H1 (cell line): ENCODE measurements at regions not wholly inside any gene's neighbourhood (a gene's known extent, or its start where the extent isn't known, plus 50 kb on each side); places are given as distances from the start of the nearest gene placed in this dataset.

Source experiments
- CTCF ChIA-PET: fragments of 300-600 bp; sonication (Branson Sonifier 250); formaldehyde crosslinking; loops from one replicate; lab custom pipeline; 2021; ENCODE audit not compliant: partially characterized antibody; lab: Charles Lee
- POLR2A ChIA-PET: fragments of 300-600 bp; sonication (Branson Sonifier 250); formaldehyde crosslinking; loops from one replicate; lab custom pipeline; 2021; ENCODE audit warnings: inconsistent platforms; ENCODE audit not compliant: partially characterized antibody; lab: Charles Lee
- DNase-seq, 2 experiments: peaks; one replicate each; pipeline versions ENCODE4 v3.0.0 to v3.0.0-alpha.2; 2010 to 2022; ENCODE audit warnings: low spot score in 2 of 2, low read depth in 1 of 2, mixed read lengths in 1 of 2
- FAIRE-seq: peaks from 2 replicates; lab custom pipeline; 2011; peaks lifted over from hg19 to GRCh38; lab: Jason Lieb, UNC
- H2AFZ ChIP-seq: 2 replicates; pipeline ENCODE4 v1.8.1; 2012; ENCODE audit warnings: low read length, inconsistent platforms
- H2AK5ac ChIP-seq: 2 replicates; pipeline ENCODE4 v1.6.1; 2013; ENCODE audit warnings: low read depth, low read length
- H2BK120ac ChIP-seq: replicated peaks from 2 replicates; pipeline ENCODE3; 2013; ENCODE audit warnings: low read depth, low read length, inconsistent platforms
- H2BK12ac ChIP-seq: 2 replicates; pipeline ENCODE4 v1.6.1; 2013; ENCODE audit warnings: low read depth, low read length
- H2BK15ac ChIP-seq: 2 replicates; pipeline ENCODE4 v1.6.1; 2013; ENCODE audit warnings: low read length
- H2BK20ac ChIP-seq: 2 replicates; pipeline ENCODE4 v1.6.1; 2013; ENCODE audit warnings: low read length
- H2BK5ac ChIP-seq: 2 replicates; pipeline ENCODE4 v1.6.1; 2013; ENCODE audit warnings: low read depth, low read length
- H3K14ac ChIP-seq: 2 replicates; pipeline ENCODE4 v1.6.1; 2013; ENCODE audit warnings: inconsistent platforms; ENCODE audit not compliant: insufficient read length
- H3K18ac ChIP-seq: 2 replicates; pipeline ENCODE4 v1.6.1; 2013; ENCODE audit warnings: low read length; ENCODE audit errors: extremely low read depth
- H3K23ac ChIP-seq: 2 replicates; pipeline ENCODE4 v1.6.1; 2013; ENCODE audit warnings: inconsistent platforms; ENCODE audit not compliant: insufficient read length
- H3K23me2 ChIP-seq: 2 replicates; pipeline ENCODE4 v1.6.1; 2013; ENCODE audit warnings: low read depth, low read length
- H3K27ac ChIP-seq: 2 replicates; pipeline ENCODE4 v1.6.1; 2011; ENCODE audit warnings: low read depth, low read length, inconsistent platforms
- H3K27me3 ChIP-seq, 4 experiments: replicated peaks in 1 of 4; 1 replicate in 1 of 4; 2 replicates in 3 of 4; pipeline versions ENCODE4 v1.6.1 to v1.8.1; 2011 to 2013; ENCODE audit warnings: low read length in 3 of 4, mild to moderate bottlenecking in 3 of 4, inconsistent platforms in 2 of 4, mixed read lengths in 2 of 4, moderate library complexity in 1 of 4; ENCODE audit not compliant: control insufficient read depth in 3 of 4, insufficient read depth in 3 of 4; ENCODE audit errors: extremely low read depth in 1 of 4
- H3K36me3 ChIP-seq, 4 experiments: 2 replicates each; pipeline versions ENCODE4 v1.6.1 to v1.8.1; 2011 to 2013; ENCODE audit warnings: mild to moderate bottlenecking in 4 of 4, low read length in 3 of 4, moderate library complexity in 2 of 4, control low read depth in 1 of 4, inconsistent platforms in 1 of 4; ENCODE audit not compliant: insufficient read depth in 4 of 4, control insufficient read depth in 2 of 4
- H3K4ac ChIP-seq: replicated peaks from 2 replicates; pipeline ENCODE3; 2013; ENCODE audit warnings: low read length, low read depth, mixed read lengths, inconsistent platforms; ENCODE audit not compliant: insufficient read length
- H3K4me1 ChIP-seq, 4 experiments: replicated peaks in 1 of 4; 1 replicate in 1 of 4; 2 replicates in 3 of 4; pipeline versions ENCODE4 v1.6.1 to v1.8.1; 2011 to 2013; ENCODE audit warnings: low read length in 3 of 4, inconsistent platforms in 2 of 4, mixed read lengths in 1 of 4; ENCODE audit not compliant: insufficient read depth in 4 of 4, control insufficient read depth in 3 of 4
- H3K4me2 ChIP-seq, 2 experiments: 2 replicates each; pipeline versions ENCODE4 v1.6.1 to v1.8.1; 2011 to 2013; ENCODE audit warnings: low read depth in 2 of 2, low read length in 2 of 2, control low read depth in 1 of 2, inconsistent platforms in 1 of 2, mild to moderate bottlenecking in 1 of 2; ENCODE audit not compliant: insufficient read depth in 1 of 2
- H3K4me3 ChIP-seq, 4 experiments: fragments of 200-600, 300-600 bp in 1 of 4; sonication (generic), shearing (Covaris generic), sonication (Bioruptor Twin) in 1 of 4; 2 replicates each; pipeline versions ENCODE4 v1.5.1 to v1.8.1; 2011 to 2016; ENCODE audit warnings: low read length in 4 of 4, low read depth in 3 of 4, control low read depth in 2 of 4, inconsistent platforms in 2 of 4, mild to moderate bottlenecking in 2 of 4, mixed read lengths in 1 of 4, moderate library complexity in 1 of 4; ENCODE audit not compliant: insufficient read depth in 2 of 4; ENCODE audit errors: extremely low read depth in 1 of 4
- H3K56ac ChIP-seq: replicated peaks from 2 replicates; pipeline ENCODE3; 2013; ENCODE audit warnings: low read depth, mild to moderate bottlenecking, mixed read lengths, low read length, inconsistent platforms; ENCODE audit not compliant: insufficient read length
- H3K79me1 ChIP-seq: 2 replicates; pipeline ENCODE4 v1.6.1; 2013; ENCODE audit warnings: low read depth, low read length, control low read depth
- H3K79me2 ChIP-seq, 2 experiments: 2 replicates each; pipeline versions ENCODE4 v1.6.1 to v1.8.1; 2012 to 2013; ENCODE audit warnings: low read length in 2 of 2, mild to moderate bottlenecking in 2 of 2, inconsistent platforms in 1 of 2; ENCODE audit not compliant: insufficient read depth in 2 of 2, control insufficient read depth in 1 of 2
- H3K9ac ChIP-seq, 4 experiments: replicated peaks in 1 of 4; 1 replicate in 1 of 4; 2 replicates in 3 of 4; pipeline versions ENCODE4 v1.6.1 to v1.8.1; 2011 to 2013; ENCODE audit warnings: low read depth in 3 of 4, low read length in 3 of 4, control low read depth in 2 of 4, mild to moderate bottlenecking in 2 of 4, moderate library complexity in 2 of 4, inconsistent platforms in 1 of 4; ENCODE audit errors: extremely low read depth in 1 of 4
- H3K9me3 ChIP-seq, 2 experiments: 2 replicates each; pipeline versions ENCODE4 v1.6.1 to v1.8.1; 2012 to 2013; ENCODE audit warnings: mild to moderate bottlenecking in 2 of 2, moderate library complexity in 2 of 2, control low read depth in 1 of 2, inconsistent platforms in 1 of 2, low read depth in 1 of 2, low read length in 1 of 2, mixed read lengths in 1 of 2; ENCODE audit not compliant: insufficient read depth in 2 of 2
- H4K20me1 ChIP-seq, 2 experiments: replicated peaks in 1 of 2; 2 replicates each; pipeline versions ENCODE3 to v1.8.1; 2011 to 2013; ENCODE audit warnings: inconsistent platforms in 2 of 2, low read length in 2 of 2, mild to moderate bottlenecking in 1 of 2; ENCODE audit not compliant: insufficient read depth in 2 of 2, control insufficient read depth in 1 of 2
- H4K5ac ChIP-seq: 2 replicates; pipeline ENCODE4 v1.6.1; 2013; ENCODE audit warnings: low read length, low read depth, mixed read lengths, inconsistent platforms; ENCODE audit not compliant: insufficient read length
- H4K8ac ChIP-seq: 2 replicates; pipeline ENCODE4 v1.8.0; 2013; ENCODE audit warnings: mild to moderate bottlenecking, moderate library complexity, low read length, inconsistent platforms; ENCODE audit not compliant: insufficient read depth; ENCODE audit errors: extremely low read depth
- H4K91ac ChIP-seq: replicated peaks from 2 replicates; pipeline ENCODE3; 2013; ENCODE audit warnings: low read length, mixed read lengths, inconsistent platforms; ENCODE audit not compliant: insufficient read length
- CHD2 ChIP-seq: IDR thresholded peaks from 2 replicates; pipeline ENCODE4 v1.6.1; 2012; ENCODE audit warnings: low read length, improper control_type of control experiment
- CTBP2 ChIP-seq: IDR thresholded peaks from 2 replicates; pipeline ENCODE4 v1.7.0; 2011; ENCODE audit warnings: borderline replicate concordance, mild to moderate bottlenecking, moderate library complexity, mixed read lengths, low read length; ENCODE audit not compliant: insufficient read depth, insufficient read length
- FOSL1 ChIP-seq: IDR thresholded peaks from 2 replicates; pipeline ENCODE4 v1.6.1; 2011; ENCODE audit warnings: mild to moderate bottlenecking, low read depth, low read length, moderate library complexity; ENCODE audit not compliant: insufficient read depth
- GTF2F1 ChIP-seq: IDR thresholded peaks from 2 replicates; pipeline ENCODE4 v1.6.1; 2012; ENCODE audit warnings: low read depth, low read length, improper control_type of control experiment, borderline replicate concordance
- HDAC2 ChIP-seq, 2 experiments: fragments of 300-600 bp in 1 of 2; sonication (generic) in 1 of 2; IDR thresholded peaks; 2 replicates each; pipeline ENCODE4 v1.6.1; 2011 to 2012; ENCODE audit warnings: low read depth in 2 of 2, low read length in 2 of 2, mild to moderate bottlenecking in 2 of 2, moderate library complexity in 2 of 2, borderline replicate concordance in 1 of 2, inconsistent platforms in 1 of 2
- RBBP5 ChIP-seq: IDR thresholded peaks from 2 replicates; pipeline ENCODE4 v1.7.1; 2012; ENCODE audit warnings: low read depth, mild to moderate bottlenecking, inconsistent platforms, low read length, moderate library complexity, borderline replicate concordance
- RFX5 ChIP-seq: IDR thresholded peaks from 2 replicates; pipeline ENCODE4 v1.6.1; 2011; ENCODE audit warnings: low read depth, low read length, improper control_type of control experiment, borderline replicate concordance
- SAP30 ChIP-seq: fragments of 300-600 bp; sonication (generic); IDR thresholded peaks from 2 replicates; pipeline ENCODE4 v1.7.1; 2012; ENCODE audit warnings: low read length, moderate library complexity, mild to moderate bottlenecking, inconsistent platforms; ENCODE audit not compliant: insufficient read depth, insufficient replicate concordance
- SP1 ChIP-seq: IDR thresholded peaks from 2 replicates; pipeline ENCODE4 v1.6.1; 2011; ENCODE audit warnings: low read depth, low read length
- TEAD4 ChIP-seq: IDR thresholded peaks from 2 replicates; pipeline ENCODE4 v1.6.1; 2012; ENCODE audit warnings: low read depth, low read length, inconsistent platforms, mixed read lengths
- WGBS, 2 experiments: shearing (Covaris generic) in 1 of 2; methylation state at CpG; one replicate each; pipeline versions ENCODE4 v1.1.6 to v1.1.7; 2013 to 2015; ENCODE audit warnings: low lambda C conversion rate in 2 of 2, mixed read lengths in 2 of 2, inconsistent platforms in 1 of 2, low coverage in 1 of 2, missing lambda C conversion rate in 1 of 2; ENCODE audit not compliant: insufficient replicate concordance in 2 of 2, insufficient coverage in 1 of 2, insufficient read length in 1 of 2; ENCODE audit errors: extremely low coverage in 1 of 2, missing lambda C conversion rate in 1 of 2; 5-methylcytosine and 5-hydroxymethylcytosine counted together

DNA sequence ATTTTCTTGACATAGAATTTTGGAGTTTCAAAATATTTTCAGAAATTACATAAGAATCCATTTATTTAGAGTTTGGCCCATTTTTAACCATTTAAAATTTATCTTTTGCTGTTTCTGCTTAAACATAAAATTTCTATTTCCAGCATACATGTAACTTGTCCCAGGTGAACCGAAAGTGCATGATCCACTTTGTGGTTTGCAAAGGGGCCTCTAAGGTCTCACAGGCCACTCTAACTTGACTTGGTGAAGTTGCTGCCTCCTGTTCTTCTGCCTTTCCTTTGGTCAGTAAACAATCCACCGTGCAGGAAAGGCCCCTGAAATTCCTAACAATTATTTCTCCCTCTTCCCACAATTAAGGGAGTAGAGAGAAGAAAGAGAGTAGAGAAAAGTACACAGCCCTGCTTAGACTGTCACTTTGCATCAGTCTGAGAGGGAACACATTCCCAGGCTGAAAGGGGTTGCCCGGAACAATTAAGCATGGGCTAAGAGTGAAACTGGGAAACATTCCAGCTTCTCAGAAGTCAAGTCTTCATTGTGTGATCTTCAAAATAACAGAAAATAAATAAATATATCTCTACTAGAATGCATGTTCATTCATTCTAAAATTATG, 79.5 kb upstream of the SEMA3A start:
- no peak for DNase-seq
- Histone ChIP-seq H2BK15ac (no peak overlapping the region), H3K4me1 (peaks cover 0 to 13% (median 6%) of the 10 kb centered on the region in 4 experiments; a peak in 4 of 7 replicates), H3K23ac (no peak overlapping the region), H3K14ac (no peak overlapping the region), H3K23me2 (no peaks in the 10 kb centered on the region), H2BK12ac (no peak overlapping the region; the same call in 1 of the 2 replicates), H4K20me1 (no peaks in the 10 kb centered on the region), H3K56ac (no peak overlapping the region), H2BK5ac (no peak overlapping the region), H3K79me1 (no peaks in the 10 kb centered on the region), H3K9ac (no peak overlapping the region), H4K8ac (no peak overlapping the region), H3K36me3 (no peaks in the 10 kb centered on the region), H3K18ac (peak overlapping the region; percentile 15; the same call in 1 of the 2 replicates), H3K9me3 (no peaks in the 10 kb centered on the region), H3K27me3 (no peaks in the 10 kb centered on the region), H4K5ac (no peak overlapping the region), H2BK120ac (peak overlapping the region; percentile 79), H4K91ac (peak overlapping the region; percentile 48), H2BK20ac (no peak overlapping the region), H3K4me3 (no peak overlapping the region), H2AK5ac (no peak overlapping the region), H3K79me2 (no peaks in the 10 kb centered on the region), H3K4ac (no peak overlapping the region), H3K27ac (no peak overlapping the region), H3K4me2 (no peak overlapping the region), H2AFZ (0 out of 2 replicates have a peak overlapping the region, but pooled peaks have one; percentile 54)
- peak; percentile 50 for FAIRE-seq
- POLR2A ChIA-PET, result no interaction called here
- WGBS, 2 experiments, result 77% methylated on average over 3 of the region's 3 CpGs; no CpG with 5 or more reads in 1 of the 2 experiments
- CTCF ChIA-PET, result no interaction called here
- TF ChIP-seq HDAC2 (IDR thresholded peaks at IDR 0.05; ENCODE audit: borderline replicate concordance in 1 of 2, low read depth in 2 of 2, low read length in 2 of 2) (no peak), SP1 (no peak), TEAD4 (no peak), CTBP2 (no peak), CHD2 (no peak), FOSL1 (no peak), RFX5 (no peak), GTF2F1 (no peak), SAP30 (no peak), RBBP5 (no peak)
